Activated CD8-positive, alpha-beta memory T cell treated with anti-CD3 and anti-CD28 coated beads, Interleukin-2, amount 50 U/mL, for 24 hours (primary cell): ENCODE measurements at regions not wholly inside any gene's neighbourhood (a gene's known extent, or its start where the extent isn't known, plus 50 kb on each side); places are given as distances from the start of the nearest gene placed in this dataset.
"Not testable (repeated sequence)": the region's sequence is repeated elsewhere in the genome, so short reads cannot be mapped to it uniquely, and the experiment has no call there.

Source experiments
- DNase-seq: peaks from one replicate; pipeline ENCODE4 v3.0.0-alpha.2; 2020; ENCODE audit errors: extremely low read depth

GRCh38 chr16:52386694-52387093 is 160.2 kb downstream of the TOX3 start:
- DNase-seq: no peak

GRCh38 chr16:52384378-52384777 is 162.6 kb downstream of the TOX3 start:
- DNase-seq: no peak

- DNase-seq: no peak
These were observed 163.2 kb downstream of the TOX3 start for GRCh38 chr16:52383640-52384292.

GRCh38 chr16:52383119-52383518 is 163.8 kb downstream of the TOX3 start:
- DNase-seq: no peak

GRCh38 chr16:52379551-52379950 is 167.4 kb downstream of the TOX3 start:
- DNase-seq: no peak

- no peak for DNase-seq
These were observed 170.2 kb downstream of the TOX3 start for GRCh38 chr16:52376676-52377280.

GRCh38 chr16:52372313-52372712 is 174.6 kb downstream of the TOX3 start:
- DNase-seq: no peak

GRCh38 chr16:52368859-52369258 is 178.1 kb downstream of the TOX3 start:
- no peak for DNase-seq

GRCh38 chr16:52367821-52368220 is 179.1 kb downstream of the TOX3 start:
- no peak for DNase-seq

GRCh38 chr16:52366983-52367382 is 180.0 kb downstream of the TOX3 start:
- DNase-seq: no peak

- DNase-seq: no peak
These were observed 182.4 kb downstream of the TOX3 start for GRCh38 chr16:52364500-52364899.

- no peak for DNase-seq
These were observed 183.9 kb downstream of the TOX3 start for GRCh38 chr16:52363082-52363481.

GRCh38 chr16:52357711-52358110 is 189.2 kb downstream of the TOX3 start:
- DNase-seq: no peak

GRCh38 chr16:52353249-52353648 is 193.7 kb downstream of the TOX3 start:
- DNase-seq: no peak

GRCh38 chr16:52351451-52351850 is 195.5 kb downstream of the TOX3 start:
- no peak for DNase-seq

GRCh38 chr16:52350031-52350642 is 196.8 kb downstream of the TOX3 start:
- no peak for DNase-seq

GRCh38 chr16:52346709-52347108 is 200.2 kb downstream of the TOX3 start:
- no peak for DNase-seq

- DNase-seq: not testable (repeated sequence)
These were observed 213.3 kb downstream of the TOX3 start for GRCh38 chr16:52333673-52334072.

GRCh38 chr16:52320930-52321439 is 226.0 kb downstream of the TOX3 start:
- DNase-seq: no peak

- no peak for DNase-seq
These were observed 228.5 kb downstream of the TOX3 start for GRCh38 chr16:52318302-52319009.

GRCh38 chr16:52316241-52316640 is 230.7 kb downstream of the TOX3 start:
- DNase-seq: no peak

- no peak for DNase-seq
These were observed 234.2 kb downstream of the TOX3 start for GRCh38 chr16:52312716-52313115.
